ENCODE measurements at regions not wholly inside any gene's neighbourhood (a gene's known extent, or its start where the extent isn't known, plus 50 kb on each side); places are given as distances from the start of the nearest gene placed in this dataset.

DNA sequence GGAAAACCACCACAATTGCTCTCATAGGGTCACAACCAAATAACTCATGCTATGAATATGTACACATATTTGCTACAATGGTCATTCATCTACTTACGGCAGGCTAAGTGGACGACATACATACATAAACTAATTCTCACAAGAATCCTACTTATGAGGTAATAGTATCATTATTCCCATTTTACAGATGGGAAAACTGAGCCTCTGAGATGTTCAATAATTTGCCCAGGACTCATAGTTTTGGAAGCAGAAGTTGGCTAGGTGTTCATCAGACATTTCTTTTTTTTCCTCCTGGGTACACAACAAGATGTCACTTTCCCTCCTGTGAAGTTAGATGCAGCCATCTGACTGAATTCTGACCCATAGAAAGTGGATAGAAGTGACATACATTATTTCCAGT lies 89.0 kb upstream of the PKDCC start:
- intact Hi-C loops (cut with micrococcal nuclease; ENCODE audit: unreplicated experiment) = no loop called here
- no peak overlapping the region for H2AFZ ChIP-seq
- H3K4me3 ChIP-seq = no peak overlapping the region
- no peak overlapping the region for H3K4me2 ChIP-seq
- no peak overlapping the region for H3K27ac ChIP-seq
- H3K9me3 ChIP-seq (ENCODE audit: insufficient read depth, low read depth) = no peaks in the 10 kb centered on the region
- peaks cover 32% of the 10 kb centered on the region for H3K4me1 ChIP-seq (replicated peaks; ENCODE audit: insufficient read depth)
- POLR2A ChIA-PET (ENCODE audit: unreplicated experiment) = interaction anchor here (0.6 kb wide), 1 partner anchor 13 kb away, joined by 3 read pairs; no protein-coding TSS in a partner anchor
- no TSS peak for BruUV-seq (replicated peaks)
- TF ChIP-seq, protein P1, sequence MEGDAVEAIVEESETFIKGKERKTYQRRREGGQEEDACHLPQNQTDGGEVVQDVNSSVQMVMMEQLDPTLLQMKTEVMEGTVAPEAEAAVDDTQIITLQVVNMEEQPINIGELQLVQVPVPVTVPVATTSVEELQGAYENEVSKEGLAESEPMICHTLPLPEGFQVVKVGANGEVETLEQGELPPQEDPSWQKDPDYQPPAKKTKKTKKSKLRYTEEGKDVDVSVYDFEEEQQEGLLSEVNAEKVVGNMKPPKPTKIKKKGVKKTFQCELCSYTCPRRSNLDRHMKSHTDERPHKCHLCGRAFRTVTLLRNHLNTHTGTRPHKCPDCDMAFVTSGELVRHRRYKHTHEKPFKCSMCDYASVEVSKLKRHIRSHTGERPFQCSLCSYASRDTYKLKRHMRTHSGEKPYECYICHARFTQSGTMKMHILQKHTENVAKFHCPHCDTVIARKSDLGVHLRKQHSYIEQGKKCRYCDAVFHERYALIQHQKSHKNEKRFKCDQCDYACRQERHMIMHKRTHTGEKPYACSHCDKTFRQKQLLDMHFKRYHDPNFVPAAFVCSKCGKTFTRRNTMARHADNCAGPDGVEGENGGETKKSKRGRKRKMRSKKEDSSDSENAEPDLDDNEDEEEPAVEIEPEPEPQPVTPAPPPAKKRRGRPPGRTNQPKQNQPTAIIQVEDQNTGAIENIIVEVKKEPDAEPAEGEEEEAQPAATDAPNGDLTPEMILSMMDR (conservative IDR thresholded peaks at IDR 0.05) = no peak
- TF ChIP-seq EZH2 (IDR thresholded peaks at IDR 0.05; ENCODE audit: low read depth) = no peak
- peaks cover 12% of the 10 kb centered on the region for H3F3A ChIP-seq (ENCODE audit: insufficient read depth, low read depth)
- no peaks in the 10 kb centered on the region for H3K9me2 ChIP-seq (ENCODE audit: insufficient read depth)
- no peaks in the 10 kb centered on the region for H4K20me1 ChIP-seq (ENCODE audit: insufficient read depth)
- no peaks in the 10 kb centered on the region for H3K27me3 ChIP-seq (ENCODE audit: insufficient read depth, low read depth)
- CTCF ChIA-PET = no interaction called here
- H3K36me3 ChIP-seq (ENCODE audit: low read depth) = no peaks in the 10 kb centered on the region
- no peak for DNase-seq
- H3K79me2 ChIP-seq (ENCODE audit: low read depth) = no peaks in the 10 kb centered on the region

DNA sequence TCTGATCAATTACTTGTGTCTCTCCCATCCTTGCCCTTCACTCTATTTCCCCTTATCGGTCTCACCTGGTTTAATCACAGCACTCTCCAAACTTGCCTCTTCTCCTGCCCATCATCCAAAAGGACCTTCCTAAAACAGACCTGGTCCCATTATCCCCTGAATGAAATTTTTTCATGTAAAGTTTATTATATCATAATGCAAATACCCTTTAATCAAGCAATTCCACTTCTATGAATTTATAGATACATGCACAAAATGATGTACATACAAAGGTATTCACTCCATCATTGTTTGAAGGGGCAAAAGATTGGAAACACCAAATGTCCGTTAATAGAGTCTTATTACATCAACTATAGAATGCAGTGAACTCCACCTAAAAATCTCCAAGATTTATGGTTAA lies 88.1 kb upstream of the PKDCC start:
- Histone ChIP-seq H3K4me2 (no peak overlapping the region), H4K20me1 (ENCODE audit: insufficient read depth) (no peaks in the 10 kb centered on the region), H3K4me3 (no peak overlapping the region), H3K9me2 (ENCODE audit: insufficient read depth) (no peaks in the 10 kb centered on the region), H3K27ac (no peak overlapping the region), H3K79me2 (ENCODE audit: low read depth) (no peaks in the 10 kb centered on the region), H3F3A (ENCODE audit: insufficient read depth, low read depth) (peaks cover 8% of the 10 kb centered on the region), H3K27me3 (ENCODE audit: insufficient read depth, low read depth) (no peaks in the 10 kb centered on the region), H2AFZ (no peak overlapping the region), H3K9me3 (ENCODE audit: insufficient read depth, low read depth) (no peaks in the 10 kb centered on the region), H3K4me1 (replicated peaks; ENCODE audit: insufficient read depth) (peaks cover 30% of the 10 kb centered on the region), H3K36me3 (ENCODE audit: low read depth) (no peaks in the 10 kb centered on the region)
- no peak for DNase-seq
- CTCF ChIA-PET = no interaction called here
- TF ChIP-seq EZH2 (IDR thresholded peaks at IDR 0.05; ENCODE audit: low read depth) = no peak
- TF ChIP-seq, protein P1 (conservative IDR thresholded peaks at IDR 0.05) = no peak
- no TSS peak for BruUV-seq (replicated peaks)
- POLR2A ChIA-PET (ENCODE audit: unreplicated experiment) = no interaction called here
- intact Hi-C loops (cut with micrococcal nuclease; ENCODE audit: unreplicated experiment) = loop anchor here (10.0 kb wide), 1 partner anchor 85 kb away; no protein-coding TSS in a partner anchor

DNA sequence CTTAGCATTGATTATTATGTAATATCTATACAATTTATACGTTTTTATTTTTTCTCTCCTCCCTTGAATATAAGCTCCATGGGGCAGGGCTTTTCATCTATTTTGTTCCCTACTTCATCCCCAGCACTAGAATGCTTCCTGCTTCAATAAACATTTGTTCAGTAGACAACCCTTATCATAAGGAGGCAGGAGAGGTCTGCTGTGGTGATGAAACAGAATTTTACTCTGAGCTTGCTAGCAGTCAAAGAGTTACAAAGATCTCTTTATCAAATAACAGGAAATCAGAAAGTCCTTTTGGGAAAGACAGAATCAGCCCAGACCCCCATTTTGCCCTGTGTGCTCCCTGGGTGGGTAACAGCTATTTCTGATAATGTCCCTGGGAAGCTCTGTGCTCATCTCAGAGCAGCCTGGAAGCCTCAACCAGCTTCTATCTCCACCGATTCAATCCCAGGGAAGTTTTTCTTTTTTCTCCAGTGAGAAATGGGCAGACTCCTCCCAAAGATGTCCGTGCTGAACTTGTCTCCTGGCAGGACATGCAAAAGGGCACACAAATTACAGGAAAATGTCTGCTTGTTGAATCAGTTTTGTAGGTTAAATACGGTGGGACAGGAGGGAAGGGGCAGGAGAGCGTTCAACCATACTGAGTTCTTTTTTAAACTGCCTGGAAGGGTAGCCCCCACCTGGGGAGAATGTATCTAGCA lies 84.7 kb upstream of the PKDCC start:
- Histone ChIP-seq H3K4me1 (replicated peaks; ENCODE audit: insufficient read depth) (peaks cover 40% of the 10 kb centered on the region), H3K4me2 (no peak overlapping the region), H3K9me2 (ENCODE audit: insufficient read depth) (no peaks in the 10 kb centered on the region), H3K27me3 (ENCODE audit: insufficient read depth, low read depth) (no peaks in the 10 kb centered on the region), H3F3A (ENCODE audit: insufficient read depth, low read depth) (peaks cover 15% of the 10 kb centered on the region), H3K27ac (0 out of 2 replicates have a peak overlapping the region, but pooled peaks have one; percentile 3), H3K4me3 (no peak overlapping the region), H3K79me2 (ENCODE audit: low read depth) (no peaks in the 10 kb centered on the region), H2AFZ (no peak overlapping the region), H4K20me1 (ENCODE audit: insufficient read depth) (no peaks in the 10 kb centered on the region), H3K36me3 (ENCODE audit: low read depth) (no peaks in the 10 kb centered on the region), H3K9me3 (ENCODE audit: insufficient read depth, low read depth) (no peaks in the 10 kb centered on the region)
- ChIA-PET POLR2A (ENCODE audit: unreplicated experiment) (no interaction called here), CTCF (no interaction called here)
- TF ChIP-seq, protein P1 (conservative IDR thresholded peaks at IDR 0.05) = no peak
- no peak for TF ChIP-seq EZH2 (IDR thresholded peaks at IDR 0.05; ENCODE audit: low read depth)
- DNase-seq = no peak
- intact Hi-C loops (cut with micrococcal nuclease; ENCODE audit: unreplicated experiment) = loop anchor here (10.0 kb wide), 1 partner anchor 88 kb away; no protein-coding TSS in a partner anchor
- BruUV-seq (replicated peaks) = no TSS peak

Measured in PC-9 (cell line).